Right atrium auricular region (tissue), 2 donors: ENCODE measurements at regions not wholly inside any gene's neighbourhood (a gene's known extent, or its start where the extent isn't known, plus 50 kb on each side); places are given as distances from the start of the nearest gene placed in this dataset.

Source experiments
- DNase-seq: peaks from one replicate; pipeline ENCODE4 v3.0.0-alpha.2; 2019; ENCODE audit warnings: low spot score
- H3K27ac ChIP-seq, 2 donors: fragments of 200-600 bp; sonication (generic); 1 replicate in 1 of 2; 2 replicates in 1 of 2; pipeline ENCODE4 v1.5.1; 2016 to 2019
- H3K27me3 ChIP-seq, 2 donors: fragments of 200-600 bp; sonication (generic); one replicate each; pipeline versions ENCODE4 v1.5.1 to v1.6.0; 2017 to 2019
- H3K36me3 ChIP-seq: fragments of 200-600 bp; sonication (generic); one replicate; pipeline ENCODE4 v1.5.1; 2016
- H3K4me1 ChIP-seq, 2 donors: fragments of 200-600 bp; sonication (generic); one replicate each; pipeline versions ENCODE4 v1.5.1 to v1.6.0; 2017 to 2019
- H3K4me3 ChIP-seq, 2 donors: fragments of 200-600 bp; sonication (generic); 1 replicate in 1 of 2; 2 replicates in 1 of 2; pipeline ENCODE4 v1.5.1; 2017 to 2019; ENCODE audit warnings: mild to moderate bottlenecking in 1 of 2, moderate library complexity in 1 of 2
- H3K9me3 ChIP-seq, 2 donors: fragments of 200-600 bp; sonication (generic); one replicate each; pipeline ENCODE4 v1.5.1; 2019
- TF ChIP-seq, protein P1 (sequence below), 2 donors: fragments of 200-600 bp; sonication (generic); IDR thresholded peaks; one replicate each; pipeline ENCODE4 v1.5.1; 2019; ENCODE audit warnings: antibody characterized with exemption in 2 of 2

DNA sequence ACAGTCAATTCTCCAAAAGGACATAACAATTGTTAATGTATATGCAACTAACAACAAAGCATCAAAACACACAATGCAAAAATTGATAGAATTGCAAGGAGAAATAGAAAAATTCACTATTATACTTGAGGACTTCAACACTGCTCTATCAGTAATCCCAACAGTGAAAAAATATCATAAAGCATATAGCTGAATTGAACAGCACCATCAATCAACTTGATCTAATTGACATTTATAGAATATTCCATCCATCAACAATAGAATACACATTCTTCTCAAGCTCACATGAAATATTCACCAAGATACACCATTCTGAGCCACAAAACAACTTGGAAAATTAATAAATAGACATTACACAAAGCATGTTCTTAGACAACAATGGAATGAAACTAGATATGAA lies 60.1 kb upstream of the ASXL3 start:
- Histone ChIP-seq H3K4me1 (no peaks in the 10 kb centered on the region), H3K27me3 (no peaks in the 10 kb centered on the region), H3K36me3 (no peaks in the 10 kb centered on the region), H3K4me3 (no peak overlapping the region), H3K9me3 (peaks cover 0 to 24% of the 10 kb centered on the region in 2 donors), H3K27ac (no peak overlapping the region)
- DNase-seq = no peak
- TF ChIP-seq, protein P1, sequence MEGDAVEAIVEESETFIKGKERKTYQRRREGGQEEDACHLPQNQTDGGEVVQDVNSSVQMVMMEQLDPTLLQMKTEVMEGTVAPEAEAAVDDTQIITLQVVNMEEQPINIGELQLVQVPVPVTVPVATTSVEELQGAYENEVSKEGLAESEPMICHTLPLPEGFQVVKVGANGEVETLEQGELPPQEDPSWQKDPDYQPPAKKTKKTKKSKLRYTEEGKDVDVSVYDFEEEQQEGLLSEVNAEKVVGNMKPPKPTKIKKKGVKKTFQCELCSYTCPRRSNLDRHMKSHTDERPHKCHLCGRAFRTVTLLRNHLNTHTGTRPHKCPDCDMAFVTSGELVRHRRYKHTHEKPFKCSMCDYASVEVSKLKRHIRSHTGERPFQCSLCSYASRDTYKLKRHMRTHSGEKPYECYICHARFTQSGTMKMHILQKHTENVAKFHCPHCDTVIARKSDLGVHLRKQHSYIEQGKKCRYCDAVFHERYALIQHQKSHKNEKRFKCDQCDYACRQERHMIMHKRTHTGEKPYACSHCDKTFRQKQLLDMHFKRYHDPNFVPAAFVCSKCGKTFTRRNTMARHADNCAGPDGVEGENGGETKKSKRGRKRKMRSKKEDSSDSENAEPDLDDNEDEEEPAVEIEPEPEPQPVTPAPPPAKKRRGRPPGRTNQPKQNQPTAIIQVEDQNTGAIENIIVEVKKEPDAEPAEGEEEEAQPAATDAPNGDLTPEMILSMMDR (IDR thresholded peaks at IDR 0.05) = no peak

DNA sequence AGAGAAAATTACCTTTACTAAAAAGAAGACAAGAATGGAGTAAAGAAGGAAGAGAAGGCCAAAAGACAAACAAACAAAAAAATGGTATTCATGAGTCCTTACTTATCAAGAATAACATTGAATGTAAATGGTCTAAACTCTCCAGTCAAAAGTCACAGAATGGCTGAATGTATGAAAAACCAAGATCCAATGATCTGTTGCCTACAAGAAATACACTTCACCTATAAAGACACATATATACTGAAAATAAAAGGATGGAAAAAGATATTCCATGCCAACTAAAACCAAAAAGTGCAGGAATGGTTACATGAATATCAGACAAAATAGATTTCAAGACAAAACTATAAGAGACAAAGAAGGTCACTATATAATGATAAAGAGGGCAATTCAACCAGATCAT lies 65.0 kb upstream of the ASXL3 start:
- peaks cover 0 to 36% of the 10 kb centered on the region in 2 donors for H3K9me3 ChIP-seq

DNA sequence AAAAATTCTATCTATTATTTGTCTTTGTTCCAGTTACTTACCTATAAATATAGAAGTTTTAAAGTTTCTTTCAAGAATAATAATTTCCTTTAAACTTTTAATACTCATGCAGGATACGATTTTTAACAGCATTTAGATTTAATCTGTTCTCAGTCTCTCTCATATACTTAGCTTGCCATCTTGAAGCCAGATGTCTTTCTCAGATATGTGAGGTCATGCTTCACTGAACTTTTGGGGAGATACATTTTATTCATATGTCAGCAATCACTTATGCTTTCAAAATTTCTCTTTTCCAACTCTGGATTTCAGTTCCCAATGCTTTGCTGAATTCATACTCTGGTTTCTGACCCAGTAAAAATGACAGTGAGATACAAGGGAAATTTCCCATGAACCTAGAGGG lies 66.5 kb upstream of the CCDC178 start:
- Histone ChIP-seq H3K27ac (no peak overlapping the region), H3K36me3 (no peaks in the 10 kb centered on the region), H3K9me3 (peaks cover 0 to 2% of the 10 kb centered on the region in 2 donors), H3K27me3 (no peaks in the 10 kb centered on the region), H3K4me1 (no peaks in the 10 kb centered on the region), H3K4me3 (no peak overlapping the region)
- TF ChIP-seq, protein P1 (IDR thresholded peaks at IDR 0.05) = no peak
- DNase-seq = no peak

More for the DNA sequence above, 65.0 kb upstream of the ASXL3 start:
- TF ChIP-seq, protein P1 (IDR thresholded peaks at IDR 0.05) = no peak
- Histone ChIP-seq H3K4me3 (no peak overlapping the region), H3K27ac (no peak overlapping the region), H3K27me3 (no peaks in the 10 kb centered on the region), H3K36me3 (no peaks in the 10 kb centered on the region), H3K4me1 (no peaks in the 10 kb centered on the region)
- DNase-seq = no peak

DNA sequence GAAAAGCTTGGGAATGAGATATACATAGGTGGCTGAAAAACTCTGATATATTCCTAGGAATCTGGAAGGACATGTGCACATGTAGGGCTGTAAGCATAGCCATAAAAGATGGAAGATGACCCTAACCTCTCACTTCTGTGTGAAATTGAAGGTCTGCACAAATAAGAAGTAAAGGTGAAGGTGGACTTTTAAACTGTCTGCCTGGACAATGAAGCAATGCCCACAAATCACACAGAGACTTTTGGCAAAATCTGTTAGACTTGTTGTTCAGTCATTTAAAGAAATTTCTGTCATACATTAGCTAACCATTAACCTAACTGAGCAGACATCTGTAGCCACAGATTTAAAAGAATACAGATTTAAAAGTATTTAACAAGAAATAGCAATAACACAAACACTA lies 65.3 kb upstream of the CCDC178 start:
- H3K9me3 ChIP-seq = no peaks in the 10 kb centered on the region
- no peaks in the 10 kb centered on the region for H3K27me3 ChIP-seq
- H3K4me1 ChIP-seq = no peaks in the 10 kb centered on the region
- H3K27ac ChIP-seq = no peak overlapping the region
- TF ChIP-seq, protein P1 (IDR thresholded peaks at IDR 0.05) = no peak
- no peak overlapping the region for H3K4me3 ChIP-seq
- no peaks in the 10 kb centered on the region for H3K36me3 ChIP-seq
- no peak for DNase-seq

DNA sequence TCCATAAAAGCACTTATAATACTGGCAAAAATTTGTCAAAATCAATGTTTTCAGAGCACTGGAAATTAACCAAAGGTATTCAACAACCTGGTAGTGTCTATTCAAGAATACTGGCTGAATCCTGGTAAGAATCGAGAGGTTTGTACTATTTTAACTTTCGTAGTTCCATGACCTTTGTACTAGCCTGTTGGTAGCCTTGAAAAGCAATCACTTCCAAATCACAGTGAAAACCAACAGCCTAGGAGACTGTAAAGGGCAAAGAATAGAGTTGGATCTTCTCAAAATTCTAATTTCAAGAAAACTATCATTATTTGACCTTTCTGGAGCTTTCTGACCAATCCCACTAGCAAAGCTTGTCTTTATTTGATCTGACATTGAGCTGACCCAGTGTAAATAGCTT lies 64.8 kb upstream of the CCDC178 start:
- H3K4me1 ChIP-seq = no peaks in the 10 kb centered on the region
- TF ChIP-seq, protein P1 (IDR thresholded peaks at IDR 0.05) = no peak
- no peaks in the 10 kb centered on the region for H3K27me3 ChIP-seq
- no peak for DNase-seq
- no peak overlapping the region for H3K27ac ChIP-seq
- no peak overlapping the region for H3K4me3 ChIP-seq
- H3K36me3 ChIP-seq = no peaks in the 10 kb centered on the region
- no peaks in the 10 kb centered on the region for H3K9me3 ChIP-seq

DNA sequence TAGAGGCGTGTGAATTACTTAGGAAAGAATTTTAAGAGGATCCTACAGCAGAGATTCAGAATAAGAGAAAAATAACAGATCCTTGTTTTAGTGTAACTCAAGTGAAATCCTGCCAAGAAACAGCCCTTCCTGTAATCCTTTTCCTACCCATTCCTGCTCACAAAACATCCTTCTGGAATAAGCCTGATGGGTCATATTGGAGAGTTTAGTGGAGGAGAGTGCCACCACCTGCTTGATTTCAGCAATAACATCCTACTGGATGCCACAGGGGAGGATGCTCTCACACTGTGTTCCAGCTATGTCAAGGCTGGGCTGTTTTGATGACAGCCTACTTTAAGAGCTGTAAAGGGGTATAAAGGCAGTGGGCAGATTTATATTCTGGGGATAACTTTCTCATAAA lies 54.8 kb upstream of the CCDC178 start:
- Histone ChIP-seq H3K9me3 (no peaks in the 10 kb centered on the region), H3K4me3 (no peak overlapping the region), H3K27me3 (no peaks in the 10 kb centered on the region), H3K4me1 (no peaks in the 10 kb centered on the region), H3K27ac (no peak overlapping the region), H3K36me3 (no peaks in the 10 kb centered on the region)
- TF ChIP-seq, protein P1 (IDR thresholded peaks at IDR 0.05) = peak in 1 of 2 donors; percentile 58
- DNase-seq = no peak
